AG09309 (cell line): ENCODE measurements at regions not wholly inside any gene's neighbourhood (a gene's known extent, or its start where the extent isn't known, plus 50 kb on each side); places are given as distances from the start of the nearest gene placed in this dataset.

Experiments
- DNase-seq: peaks from one replicate; pipeline ENCODE4 v3.0.0-alpha.2; 2010; ENCODE audit warnings: low read depth
- H3K4me3 ChIP-seq: 2 replicates; pipeline ENCODE4 v1.5.1; 2011; ENCODE audit warnings: mild to moderate bottlenecking, low read depth, low read length, moderate library complexity; ENCODE audit not compliant: control insufficient read depth
- CTCF ChIP-seq: IDR thresholded peaks from 2 replicates; pipeline ENCODE4 v1.5.1; 2011; ENCODE audit warnings: mild to moderate bottlenecking, low read depth, low read length, inconsistent platforms; ENCODE audit not compliant: insufficient read depth, control insufficient read depth; ENCODE audit errors: missing control alignments

GRCh38 chr3:28950614-28951013 lies 330.3 kb upstream of the RBMS3 start:
- no peak for DNase-seq
- H3K4me3 ChIP-seq: no peak overlapping the region
- no peak for TF ChIP-seq CTCF

- no peak for DNase-seq
- no peak for TF ChIP-seq CTCF
- H3K4me3 ChIP-seq: no peak overlapping the region
Measured at GRCh38 chr3:28951772-28952556, 328.9 kb upstream of the RBMS3 start.

GRCh38 chr3:28958656-28959055 lies 322.2 kb upstream of the RBMS3 start:
- no peak overlapping the region for H3K4me3 ChIP-seq
- TF ChIP-seq CTCF: no peak
- no peak for DNase-seq

GRCh38 chr3:28971156-28971555 lies 309.7 kb upstream of the RBMS3 start:
- TF ChIP-seq CTCF: no peak
- DNase-seq: no peak
- H3K4me3 ChIP-seq: no peak overlapping the region

- no peak overlapping the region for H3K4me3 ChIP-seq
- DNase-seq: no peak
Measured at GRCh38 chr3:28972921-28973320, 307.9 kb upstream of the RBMS3 start.

GRCh38 chr3:28973609-28974008 lies 307.3 kb upstream of the RBMS3 start:
- no peak overlapping the region for H3K4me3 ChIP-seq
- no peak for TF ChIP-seq CTCF
- DNase-seq: no peak

More at GRCh38 chr3:28972921-28973320, 307.9 kb upstream of the RBMS3 start:
- TF ChIP-seq CTCF: no peak

- H3K4me3 ChIP-seq: no peak overlapping the region
- TF ChIP-seq CTCF: no peak
- DNase-seq: no peak
Measured at GRCh38 chr3:28978092-28978491, 302.8 kb upstream of the RBMS3 start.
